Activated CD4-positive, alpha-beta T cell treated with anti-CD3 and anti-CD28 coated beads, Interleukin-10, Interleukin-2, amounts not matched to agents 100 ng/mL and 50 ng/mL, durations not matched to agents 16 hours and 8 hours (primary cell): ENCODE measurements at regions not wholly inside any gene's neighbourhood (a gene's known extent, or its start where the extent isn't known, plus 50 kb on each side); places are given as distances from the start of the nearest gene placed in this dataset.
"Not testable (repeated sequence)": the region's sequence is repeated elsewhere in the genome, so short reads cannot be mapped to it uniquely, and the experiment has no call there.

ENCODE experiments used
- DNase-seq: peaks from one replicate; pipeline ENCODE4 v3.0.0-alpha.2; 2020

- DNase-seq = no peak
Observed at GRCh38 chr14:87304404-87304803, 688.6 kb downstream of the GALC start.

GRCh38 chr14:87286826-87287225 lies 706.2 kb downstream of the GALC start:
- DNase-seq = no peak

DNA sequence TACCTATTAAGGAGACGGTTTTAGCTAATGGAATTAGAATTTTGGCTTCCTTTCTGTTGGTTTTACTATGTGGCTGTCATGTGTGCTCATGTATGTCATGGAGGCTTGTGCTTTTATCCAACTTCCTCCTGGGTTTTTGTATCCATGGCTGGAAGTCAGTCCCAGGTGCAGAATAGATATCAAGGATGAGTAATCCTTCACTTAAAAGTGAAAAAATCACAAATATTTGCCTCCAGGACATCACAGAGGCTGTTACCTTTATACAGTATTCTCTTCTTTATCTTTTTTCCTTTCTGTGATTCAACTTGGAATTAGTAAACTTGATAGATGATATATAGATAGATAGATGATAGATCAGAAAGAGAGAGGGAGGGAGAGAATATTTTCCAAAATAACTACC lies 706.8 kb downstream of the GALC start:
- no peak for DNase-seq

DNA sequence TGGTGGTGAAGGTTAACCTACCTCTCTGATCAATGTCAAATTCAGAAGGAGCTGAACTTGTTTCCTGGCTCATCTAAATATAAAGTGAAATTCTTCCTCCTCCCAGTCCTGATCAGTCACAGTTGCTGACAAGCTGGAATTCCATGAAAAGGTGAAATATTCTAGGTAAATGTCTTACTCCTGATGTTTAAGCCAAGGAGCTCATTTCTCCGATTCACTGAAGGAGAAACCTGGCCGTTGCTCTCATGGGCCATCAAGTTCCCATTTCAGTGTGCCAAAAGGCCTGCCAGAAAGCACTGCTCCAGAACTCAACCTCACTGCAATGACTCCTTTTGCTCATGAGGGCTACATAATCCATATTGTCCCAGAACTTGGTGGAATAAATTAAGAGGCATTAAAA lies 707.5 kb downstream of the GALC start:
- DNase-seq = no peak

GRCh38 chr14:87283547-87283946 lies 709.4 kb downstream of the GALC start:
- DNase-seq = no peak

DNA sequence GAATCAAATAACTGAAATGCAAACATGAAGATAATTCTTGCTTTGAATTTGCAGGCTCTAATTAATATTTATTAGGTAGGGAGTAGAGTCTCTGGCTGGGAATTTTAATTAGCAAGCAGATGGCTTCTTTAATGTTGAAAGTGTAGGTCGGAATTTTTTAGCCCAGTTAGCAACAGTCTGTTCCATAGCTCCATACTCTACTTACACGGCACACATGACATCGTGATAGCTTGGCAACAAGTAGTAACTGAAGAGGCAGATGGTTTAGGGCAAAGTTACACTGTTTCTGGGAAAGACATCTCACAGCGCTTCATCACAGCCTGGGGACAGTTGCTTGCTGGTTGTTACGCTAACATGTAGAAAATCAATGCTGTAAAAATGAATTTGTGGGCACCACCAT lies 710.7 kb downstream of the GALC start:
- DNase-seq = no peak

- DNase-seq = no peak
Observed at GRCh38 chr14:87278415-87278814, 714.6 kb downstream of the GALC start.

- no peak for DNase-seq
Observed at GRCh38 chr14:87271331-87271730, 721.7 kb downstream of the GALC start.

- DNase-seq = no peak
Observed at GRCh38 chr14:87268997-87269396, 724.0 kb downstream of the GALC start.

DNA sequence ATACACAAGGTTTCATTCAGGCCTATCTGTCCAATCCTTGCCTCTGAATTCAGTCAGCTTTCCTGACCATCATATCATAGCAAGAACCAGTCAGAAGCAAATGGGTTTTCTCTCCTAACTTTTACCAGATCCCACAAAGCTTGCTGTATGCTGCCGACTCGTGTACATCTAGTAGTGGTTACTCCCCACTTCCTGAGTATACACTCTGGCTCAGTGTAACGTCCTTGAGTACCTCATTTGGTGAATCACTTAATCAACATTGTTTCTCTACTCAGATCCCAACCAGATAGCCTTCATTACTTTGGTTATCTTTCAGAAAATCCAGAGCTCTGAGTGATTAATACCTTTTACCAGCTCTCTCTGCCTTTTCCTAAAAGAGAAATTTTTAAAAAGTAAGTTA lies 728.2 kb downstream of the GALC start:
- no peak for DNase-seq

DNA sequence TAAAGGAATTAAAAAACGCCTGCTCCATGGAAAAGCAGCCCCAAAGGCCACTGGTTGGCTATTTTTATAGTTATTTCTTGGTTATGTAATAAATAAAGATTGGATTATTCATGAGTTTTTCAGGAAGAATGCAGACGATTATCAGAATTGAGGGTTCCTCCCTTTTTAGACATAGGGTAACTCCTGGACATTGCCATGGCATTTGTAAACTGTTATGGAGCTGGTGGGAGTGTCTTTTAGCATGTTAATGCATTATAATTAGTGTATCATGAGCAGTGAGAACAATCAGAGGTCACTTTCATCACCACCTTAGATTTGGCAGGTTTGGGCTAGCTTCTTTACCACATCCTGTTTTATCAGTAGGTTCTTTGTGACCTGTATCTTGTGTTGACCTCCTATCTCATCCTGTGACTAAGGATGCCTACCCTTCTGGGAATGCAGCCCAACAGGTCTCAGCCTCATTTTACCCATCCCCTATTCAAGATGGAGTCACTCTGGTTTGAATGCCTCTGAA lies 728.7 kb downstream of the GALC start:
- no peak for DNase-seq

DNA sequence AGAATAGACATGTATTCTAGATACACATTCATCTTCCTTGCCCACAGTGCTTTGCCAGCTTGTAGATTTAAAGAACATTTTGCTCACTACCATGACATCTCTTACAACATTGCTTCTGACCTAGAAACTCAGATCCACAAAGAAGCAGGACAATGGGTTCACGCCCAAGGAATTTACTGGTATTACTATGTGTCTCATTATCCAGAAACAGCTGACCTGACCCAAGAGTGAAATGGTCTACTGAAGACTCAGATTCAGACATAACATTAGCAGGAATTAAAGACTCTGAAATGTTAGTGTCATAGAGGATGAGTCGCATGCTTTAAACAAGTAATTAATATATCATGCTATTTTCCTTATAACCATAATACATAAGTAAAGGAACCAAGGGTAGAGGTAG lies 731.4 kb downstream of the GALC start:
- no peak for DNase-seq

DNA sequence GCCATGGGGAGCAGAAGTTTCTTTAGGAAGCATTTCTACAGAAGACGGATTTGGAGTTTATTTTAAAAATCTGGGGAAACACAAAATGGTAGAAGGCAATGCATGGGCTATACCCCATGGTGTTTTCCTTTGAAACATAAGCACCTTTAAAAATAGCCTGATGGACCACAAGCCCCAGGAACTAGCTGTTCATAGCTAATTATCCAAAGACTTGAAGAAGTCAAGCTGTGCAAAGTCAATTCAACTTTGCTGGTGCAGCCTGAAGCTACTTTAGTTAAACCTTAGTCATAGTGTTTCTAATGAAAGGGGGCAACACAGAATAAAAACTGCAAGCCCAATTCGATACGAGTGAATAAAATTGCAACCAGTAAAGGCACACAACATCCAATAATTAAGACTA lies 732.5 kb downstream of the GALC start:
- no peak for DNase-seq

- no peak for DNase-seq
Observed at GRCh38 chr14:87257421-87257820, 735.6 kb downstream of the GALC start.

- DNase-seq = no peak
Observed at GRCh38 chr14:87255058-87255457, 737.9 kb downstream of the GALC start.

DNA sequence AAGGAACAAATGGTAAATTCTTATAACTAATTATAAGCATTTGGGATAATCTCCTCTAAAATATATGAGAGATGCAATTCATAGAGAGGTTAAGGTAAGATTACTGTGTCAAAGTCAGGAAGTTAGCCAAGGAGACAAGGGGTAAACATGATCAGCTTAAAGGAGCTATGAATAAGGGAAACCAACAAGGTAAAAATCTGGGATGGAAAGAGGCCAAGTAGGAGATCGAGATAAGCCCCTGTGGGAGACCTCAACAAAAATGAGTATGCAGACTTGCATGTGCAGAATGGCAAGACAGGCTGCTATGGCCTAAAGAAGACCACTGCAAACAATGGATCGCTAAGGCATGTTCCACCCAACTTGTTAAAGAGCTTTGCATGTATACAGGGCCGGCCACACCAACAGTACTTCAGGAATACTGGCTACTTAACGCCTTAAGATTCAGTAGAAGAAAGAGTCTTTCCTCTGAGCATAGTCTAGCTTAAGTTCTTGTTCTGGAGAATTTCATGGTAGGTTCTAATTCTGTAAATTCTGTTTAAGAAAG lies 738.6 kb downstream of the GALC start:
- no peak for DNase-seq

- not testable (repeated sequence) for DNase-seq
Observed at GRCh38 chr14:87253791-87254190, 739.2 kb downstream of the GALC start.

GRCh38 chr14:87252103-87252502 lies 740.9 kb downstream of the GALC start:
- DNase-seq = no peak

- DNase-seq = no peak
Observed at GRCh38 chr14:87251011-87251410, 742.0 kb downstream of the GALC start.

DNA sequence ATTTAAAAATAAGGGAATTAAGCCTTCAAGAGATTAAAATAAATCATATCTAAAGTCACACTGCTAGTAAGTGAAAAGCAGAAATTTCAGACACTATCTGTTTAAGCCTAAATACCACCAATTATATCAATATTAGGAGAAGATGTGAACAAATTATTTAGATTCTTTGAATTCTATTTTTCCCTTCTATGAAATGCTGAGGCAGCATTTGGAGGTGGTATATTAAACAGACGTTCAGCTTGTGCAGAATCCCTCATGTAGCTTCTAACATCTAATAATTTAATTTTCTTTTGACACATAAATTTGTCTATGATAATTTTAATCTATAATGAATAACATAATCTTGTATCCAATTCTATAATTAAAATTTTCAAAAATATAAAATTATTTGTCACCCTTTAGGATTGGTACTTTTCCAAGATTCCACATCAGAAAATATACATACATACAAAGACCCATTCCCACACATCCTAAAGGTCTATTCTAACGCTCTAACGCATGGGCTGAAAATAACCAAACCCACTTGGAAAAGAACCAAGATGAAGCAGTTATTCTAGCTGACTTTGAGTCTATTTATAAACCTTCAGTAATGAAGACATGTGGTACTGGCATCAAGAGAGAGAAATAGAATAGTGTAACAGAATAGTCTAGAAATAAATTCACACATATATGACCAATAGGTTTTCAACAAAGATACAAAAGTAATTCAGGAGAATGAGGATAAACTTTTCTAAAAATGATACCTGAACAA lies 751.8 kb downstream of the GALC start:
- DNase-seq = no peak

DNA sequence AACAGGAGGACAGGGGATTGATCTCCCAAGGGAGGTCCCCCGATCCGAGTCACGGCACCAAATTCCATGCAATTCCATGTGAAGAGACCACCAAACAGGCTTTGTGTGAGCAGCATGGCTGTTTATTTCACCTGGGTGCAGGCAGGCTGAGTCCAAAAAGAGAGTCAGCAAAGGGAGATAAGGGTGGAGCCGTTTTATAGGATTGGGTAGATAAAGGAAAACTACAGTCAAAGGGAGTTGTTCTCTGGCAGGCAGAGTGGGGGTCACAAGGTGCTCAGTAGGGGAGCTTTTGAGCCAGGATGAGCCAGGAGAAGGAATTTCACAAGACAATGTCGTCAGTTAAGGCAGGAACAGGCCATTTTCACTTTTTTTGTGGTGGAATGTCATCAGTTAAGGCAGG lies 752.7 kb downstream of the GALC start:
- DNase-seq = not testable (repeated sequence)

- no peak for DNase-seq
Observed at GRCh38 chr14:87233806-87234384, 759.1 kb downstream of the GALC start.

- DNase-seq = no peak
Observed at GRCh38 chr14:87233266-87233665, 759.7 kb downstream of the GALC start.

GRCh38 chr14:87231336-87232026 lies 761.5 kb downstream of the GALC start:
- no peak for DNase-seq
